Hematopoietic multipotent progenitor cell treated with erythropoietin and hydrocortisone succinate and interleukin-3 and kit ligand, for 6 days (in vitro differentiated cells): ENCODE measurements at regions not wholly inside any gene's neighbourhood (a gene's known extent, or its start where the extent isn't known, plus 50 kb on each side); places are given as distances from the start of the nearest gene placed in this dataset.
"Not testable (repeated sequence)": the region's sequence is repeated elsewhere in the genome, so short reads cannot be mapped to it uniquely, and the experiment has no call there.

Experiments
- DNase-seq: peaks from one replicate; pipeline ENCODE4 v3.0.0-alpha.2; 2015

DNA sequence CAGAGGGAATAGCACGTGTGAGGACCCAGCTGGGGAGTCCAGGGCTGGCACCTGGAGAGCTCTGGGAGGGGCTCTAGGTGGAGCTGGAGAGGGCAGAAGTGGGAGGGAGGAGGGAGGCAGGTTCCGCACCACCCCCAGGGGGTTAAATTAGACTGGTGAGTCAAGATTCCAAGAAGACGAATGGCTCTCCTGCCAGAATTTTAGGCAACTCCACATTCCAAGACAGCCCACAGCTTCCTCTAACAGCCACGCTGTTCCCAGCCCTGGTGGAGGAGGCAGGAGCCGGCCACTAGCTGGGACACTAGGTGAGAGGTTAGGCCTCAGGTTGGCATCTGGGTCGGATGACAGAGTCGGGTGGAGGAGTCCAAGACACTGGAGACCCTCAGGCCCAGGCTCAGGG is 60.2 kb downstream of the TFAP2C start:
- no peak for DNase-seq

DNA sequence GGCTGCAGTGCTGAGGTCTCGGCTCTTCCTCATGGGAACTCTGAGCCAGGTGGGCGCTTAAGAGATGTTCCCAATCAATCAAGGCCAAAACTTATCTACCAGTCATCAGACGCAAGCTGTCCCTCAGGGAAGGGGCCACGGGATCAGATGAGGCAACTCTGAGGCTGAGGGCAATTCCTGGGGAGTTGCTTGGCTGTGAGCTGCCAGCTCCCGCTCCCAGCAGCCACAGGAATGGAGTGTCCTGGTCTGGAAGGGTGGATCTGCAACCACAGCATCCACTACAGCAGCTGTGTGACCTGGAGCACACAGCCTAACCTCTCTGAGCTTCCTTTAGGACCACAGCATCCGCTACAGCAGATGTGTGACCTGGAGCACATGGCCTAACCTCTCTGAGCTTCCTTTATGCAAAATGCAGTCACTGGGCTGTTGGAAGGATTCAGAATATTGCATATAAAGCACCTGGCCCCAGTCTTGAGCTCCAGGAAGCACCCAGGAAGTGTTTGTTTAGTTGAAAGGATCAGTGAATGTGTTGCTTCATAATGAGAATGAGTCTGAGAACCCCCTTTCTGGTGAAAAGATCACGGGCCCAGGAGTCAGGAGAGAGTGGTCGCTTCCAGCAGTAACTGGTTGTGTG is 60.9 kb downstream of the TFAP2C start:
- no peak for DNase-seq

DNA sequence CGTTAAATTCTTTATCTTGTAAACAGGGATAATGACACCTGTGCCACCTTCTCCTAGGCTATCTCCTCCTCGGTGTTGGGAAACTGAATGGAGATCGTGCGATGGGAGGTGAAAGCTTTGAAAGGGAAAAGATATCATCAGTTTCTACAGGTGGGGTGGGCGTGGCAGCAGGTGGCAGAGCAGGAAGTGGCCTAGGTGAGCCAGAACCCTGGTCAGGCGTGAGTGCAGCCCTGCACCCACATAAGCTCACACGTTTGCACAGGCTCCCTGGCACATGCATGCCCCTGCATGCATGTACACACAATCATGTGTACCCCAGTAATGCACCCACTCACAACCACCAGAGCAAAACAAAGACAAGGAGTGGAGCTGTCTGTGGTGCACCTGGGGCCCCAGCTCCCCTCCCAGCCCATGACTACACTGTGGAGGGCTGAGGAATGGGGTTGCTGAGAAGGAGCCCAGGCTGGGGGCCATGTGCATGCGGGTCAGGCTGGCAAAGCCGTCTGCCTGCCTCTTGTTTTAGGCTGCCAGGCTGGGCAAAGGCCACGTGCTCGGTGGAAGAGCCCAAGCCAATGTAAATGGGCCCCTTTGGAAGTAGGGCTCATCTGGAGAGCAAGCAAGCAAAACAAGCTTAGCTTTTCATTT is 61.5 kb downstream of the TFAP2C start:
- DNase-seq: no peak

DNA sequence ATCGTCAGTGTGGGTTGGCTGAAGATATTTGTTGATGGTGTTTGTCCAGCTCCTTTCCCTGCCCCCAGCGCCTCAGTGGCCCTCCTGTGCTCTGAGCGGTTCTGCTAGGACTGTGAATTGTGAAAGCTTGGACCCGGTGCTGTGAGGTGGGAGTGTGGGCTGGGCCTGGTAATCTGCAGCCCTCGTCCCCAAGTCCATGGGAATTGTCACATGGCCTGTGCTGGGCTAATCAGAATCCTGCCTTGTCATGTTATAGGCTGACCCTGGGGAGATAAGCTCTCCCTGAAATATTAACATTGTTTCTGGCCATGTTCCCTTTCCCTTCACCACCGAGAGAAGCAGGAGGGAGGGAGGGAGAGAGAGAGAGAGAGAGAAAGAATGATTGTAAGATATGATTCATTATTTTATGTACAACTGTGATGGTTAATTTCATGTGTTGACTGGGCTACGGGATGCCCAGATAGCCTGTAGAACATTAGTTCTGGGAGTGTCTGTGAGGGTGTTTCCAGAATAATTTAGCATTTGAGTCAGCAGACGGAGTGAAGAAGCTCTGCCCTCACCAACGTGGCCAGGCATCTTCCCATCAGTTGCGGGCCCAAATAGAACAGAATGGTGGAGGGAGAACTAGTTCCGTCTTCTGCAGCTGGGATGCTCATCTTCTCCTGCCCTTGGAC is 62.4 kb downstream of the TFAP2C start:
- no peak for DNase-seq

DNA sequence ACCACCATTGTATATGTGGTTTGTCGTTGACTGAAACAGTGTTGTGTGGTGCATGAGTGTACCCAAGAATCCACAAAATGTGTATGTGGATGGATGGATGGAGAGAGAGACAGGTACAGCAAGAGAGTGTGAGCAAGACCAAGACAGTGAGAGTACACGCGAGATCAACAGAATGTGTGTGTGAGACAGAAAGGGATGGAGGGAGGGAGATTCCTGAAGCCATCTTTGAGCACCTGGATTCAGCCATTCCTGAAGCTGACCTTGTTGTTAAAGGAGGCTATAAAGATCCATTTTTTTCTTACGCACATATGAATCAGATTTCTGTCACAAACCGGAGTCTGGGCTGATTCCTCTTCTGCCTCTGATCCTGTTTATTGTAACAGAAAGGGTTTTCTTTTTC is 64.1 kb downstream of the TFAP2C start:
- no peak for DNase-seq

DNA sequence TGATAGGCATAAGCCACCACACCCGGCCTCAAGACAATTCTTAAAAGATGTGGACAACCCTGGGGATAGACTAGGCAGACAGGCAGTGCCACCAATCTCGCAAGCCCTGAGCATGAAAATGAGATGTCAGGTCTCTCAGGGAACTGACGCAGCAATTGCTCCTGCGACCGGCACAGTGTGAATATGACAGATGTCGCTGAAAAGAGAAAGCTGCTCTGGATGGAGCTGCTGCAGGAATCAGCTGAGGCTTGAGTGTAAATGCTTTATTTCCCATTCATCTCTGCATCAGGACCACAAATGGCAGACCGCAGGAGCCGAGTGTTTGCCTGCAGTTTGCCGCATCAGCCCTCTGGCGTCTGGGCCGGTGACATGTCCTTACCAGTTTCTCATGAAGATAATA is 68.4 kb downstream of the TFAP2C start:
- no peak for DNase-seq

DNA sequence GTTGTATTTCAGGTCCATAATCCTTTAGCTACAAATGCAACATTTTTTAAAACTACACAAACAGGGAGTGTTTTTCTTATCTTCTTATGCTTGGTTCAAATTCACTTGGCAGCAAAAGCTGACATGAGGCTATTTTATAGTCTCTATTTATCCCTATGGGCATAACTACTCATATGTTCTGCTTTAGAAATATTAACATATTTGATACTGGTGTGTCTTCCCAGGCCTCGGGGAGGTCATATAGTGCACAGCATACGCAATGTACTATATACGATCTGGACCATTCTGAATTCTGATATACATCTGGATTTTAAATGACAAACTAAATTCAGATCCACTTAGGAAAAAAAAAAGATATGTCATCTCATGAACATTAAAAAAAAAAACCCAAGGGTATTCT is 69.2 kb downstream of the TFAP2C start:
- DNase-seq: no peak

DNA sequence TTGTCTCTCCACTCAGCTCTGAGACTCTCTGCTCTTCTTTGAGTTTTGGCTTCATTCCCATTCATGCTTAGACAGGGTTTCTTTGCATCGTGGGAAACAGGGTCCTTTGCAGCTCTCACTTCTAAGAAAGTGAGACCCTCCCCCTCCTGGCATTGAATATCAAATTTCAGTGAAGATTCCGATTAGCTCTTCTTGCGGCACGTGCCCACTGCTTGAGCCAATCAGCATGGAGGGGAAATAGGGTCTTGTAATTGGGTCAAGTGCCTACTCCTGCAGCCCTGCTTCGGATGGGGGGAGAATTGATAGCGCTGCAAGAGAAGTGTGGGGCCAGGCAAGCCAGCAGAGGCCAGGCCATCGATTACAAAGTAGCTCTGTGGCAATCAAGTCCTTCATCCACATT is 69.6 kb downstream of the TFAP2C start:
- DNase-seq: no peak

DNA sequence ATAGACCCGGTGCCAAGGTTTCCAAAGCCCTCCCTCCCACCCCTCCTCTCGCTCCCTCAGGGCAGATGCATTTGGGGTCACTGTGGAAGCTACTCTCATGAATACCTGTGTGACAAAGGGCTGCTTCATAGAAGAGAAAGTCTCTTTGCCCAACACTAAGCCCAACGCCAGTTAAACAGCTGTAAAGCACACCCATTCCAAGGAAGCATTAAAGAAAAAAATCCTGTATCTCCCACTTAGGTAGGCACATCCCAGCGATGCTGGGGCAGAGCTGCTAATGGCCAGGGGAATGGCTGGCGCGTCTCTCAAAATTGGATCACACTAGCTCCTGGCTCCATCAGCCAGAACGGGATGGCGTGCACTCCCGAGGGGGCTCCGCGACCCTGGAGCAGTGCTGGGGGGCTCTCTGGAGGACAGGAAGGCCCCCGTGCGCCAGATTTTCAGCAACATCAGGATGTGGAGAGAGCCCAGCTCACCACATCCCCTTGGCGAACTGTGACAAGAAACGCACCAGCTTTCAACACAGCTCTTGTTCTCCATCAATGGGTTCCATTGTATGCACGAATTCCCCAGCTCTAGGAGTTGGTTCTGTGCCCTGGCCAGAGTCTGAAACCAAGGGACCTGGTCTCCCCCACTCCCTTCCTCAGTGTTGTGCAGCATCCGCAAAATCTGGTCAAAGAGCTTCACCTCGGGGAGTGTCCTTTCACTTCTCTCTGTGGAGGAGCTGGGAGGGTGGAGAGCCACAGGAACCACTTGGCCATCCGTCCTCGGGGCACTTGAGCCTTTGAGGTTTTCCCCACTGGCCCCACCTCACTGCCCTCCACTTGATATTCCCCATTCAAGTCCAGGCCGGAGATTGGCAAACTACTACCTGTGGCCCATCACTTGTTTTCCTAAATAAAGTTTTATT is 74.1 kb downstream of the TFAP2C start:
- no peak for DNase-seq

DNA sequence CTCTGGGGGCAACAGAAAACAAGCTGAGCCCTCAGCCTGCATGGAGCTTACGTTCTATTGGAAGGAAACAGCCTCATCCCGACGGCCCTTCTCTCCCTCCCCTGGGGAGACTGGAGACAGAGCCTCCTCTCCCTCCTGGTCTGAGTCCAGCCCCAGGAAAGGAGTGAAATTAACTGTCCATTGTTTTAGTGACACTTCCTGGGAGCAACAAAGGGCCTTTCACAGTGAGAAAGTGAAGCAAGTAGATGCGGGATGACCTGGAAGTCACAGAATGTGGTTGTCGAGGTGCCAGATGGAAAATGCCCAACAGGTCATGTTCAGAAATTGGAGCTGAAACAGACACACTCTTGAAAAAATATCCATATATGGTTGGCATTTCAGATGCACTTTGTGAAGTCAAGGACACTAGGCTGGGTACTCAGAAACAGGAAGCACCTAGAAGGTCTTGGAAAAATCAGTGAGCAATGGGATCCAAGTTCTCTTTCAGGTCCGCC is 77.8 kb downstream of the TFAP2C start:
- DNase-seq: no peak

DNA sequence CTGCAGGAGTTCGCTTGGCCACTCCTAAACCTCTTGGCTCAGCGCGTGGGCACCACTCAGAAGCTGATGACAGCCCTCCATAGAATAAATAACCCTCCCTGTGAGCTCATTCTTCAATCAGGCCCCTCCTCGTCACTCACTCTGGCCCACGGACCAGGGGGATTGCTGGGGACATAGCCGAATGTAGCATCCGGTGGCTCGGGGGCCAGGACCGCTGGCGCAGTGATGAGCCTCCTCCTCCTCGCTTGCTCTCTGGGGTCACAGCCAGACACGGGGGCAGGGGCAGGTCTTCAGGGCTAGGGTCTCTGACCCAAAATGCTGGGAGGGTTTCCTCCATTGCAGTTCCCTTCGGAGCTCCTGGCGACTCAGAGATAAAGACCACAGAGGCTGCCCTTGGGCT is 79.9 kb downstream of the TFAP2C start:
- DNase-seq: no peak

DNA sequence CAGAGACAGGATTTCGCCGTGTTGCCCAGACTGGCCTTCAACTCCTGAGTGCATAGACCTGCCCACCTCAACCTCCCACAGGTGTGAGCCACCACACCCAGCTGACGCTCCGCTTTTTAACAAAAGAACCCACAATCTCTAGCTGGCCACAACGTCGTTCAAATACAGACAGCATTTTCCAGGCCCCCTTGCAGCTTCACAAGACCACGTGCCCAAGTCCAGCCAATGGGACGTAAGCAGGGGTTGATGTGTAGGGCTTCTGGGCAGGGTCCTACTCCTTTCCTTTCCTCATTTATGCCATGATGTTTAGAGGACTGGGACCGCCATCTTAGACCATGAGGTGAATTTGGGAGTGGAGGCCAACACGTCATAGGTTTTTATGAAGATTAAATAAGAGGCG is 81.0 kb downstream of the TFAP2C start:
- no peak for DNase-seq

DNA sequence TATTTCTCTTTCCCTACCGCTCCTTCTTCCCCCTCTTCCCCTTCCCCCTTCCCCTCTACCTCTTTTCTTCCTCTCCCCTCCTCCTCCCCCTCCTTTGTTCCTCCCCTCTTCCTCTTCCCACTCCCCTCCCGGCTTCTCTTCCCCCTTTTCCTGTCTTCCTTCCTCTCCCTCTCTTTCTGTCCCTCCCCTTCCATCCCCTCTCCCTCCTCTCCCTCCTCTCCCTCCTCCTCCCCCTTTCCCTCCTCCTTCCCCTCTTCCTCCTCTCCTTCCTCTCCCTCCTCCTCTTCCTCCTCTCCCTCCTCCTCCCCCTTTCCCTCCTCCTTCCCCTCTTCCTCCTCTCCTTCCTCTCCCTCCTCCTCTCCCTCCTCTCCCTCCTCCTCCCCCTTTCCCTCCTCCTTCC is 81.5 kb downstream of the TFAP2C start:
- not testable (repeated sequence) for DNase-seq

DNA sequence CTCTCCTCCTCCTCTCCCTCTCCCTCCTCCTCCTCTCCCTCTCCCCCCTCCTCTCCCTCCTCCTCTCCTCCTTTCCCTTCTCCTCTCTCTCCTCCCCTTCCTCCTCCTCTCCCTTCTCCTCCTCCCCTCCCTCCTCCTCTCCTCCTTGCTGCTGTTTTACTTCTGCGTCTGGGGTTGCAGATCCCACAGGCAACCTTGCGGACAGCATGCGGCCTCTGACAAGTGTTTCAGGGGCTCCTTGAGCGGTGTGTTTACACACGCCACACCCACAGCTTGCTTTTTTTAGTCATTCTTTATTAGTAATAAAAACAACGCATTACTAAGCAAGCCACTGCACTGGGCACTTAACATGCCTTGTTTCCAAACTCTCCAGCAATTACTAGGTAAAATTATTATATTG is 81.9 kb downstream of the TFAP2C start:
- no peak for DNase-seq

DNA sequence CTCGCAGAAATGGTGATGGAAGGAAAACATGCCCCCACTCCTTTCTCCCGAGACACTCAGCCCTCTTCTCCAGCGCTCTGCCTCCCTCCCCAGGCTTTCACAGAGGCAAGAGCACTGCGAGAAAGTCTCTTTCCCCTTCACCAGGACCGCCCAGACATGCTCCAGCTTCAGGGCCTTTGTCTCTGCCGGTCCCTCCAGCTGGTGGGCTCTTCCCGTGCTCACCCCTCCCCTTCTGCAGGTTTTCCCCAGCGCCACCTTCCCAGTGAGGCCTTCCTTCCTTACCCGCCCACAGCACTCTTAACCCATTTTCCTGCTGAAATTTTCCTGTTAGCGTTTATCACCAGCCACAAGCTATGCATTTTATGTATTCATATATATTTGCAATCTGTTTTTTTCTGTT is 86.2 kb downstream of the TFAP2C start:
- DNase-seq: no peak

DNA sequence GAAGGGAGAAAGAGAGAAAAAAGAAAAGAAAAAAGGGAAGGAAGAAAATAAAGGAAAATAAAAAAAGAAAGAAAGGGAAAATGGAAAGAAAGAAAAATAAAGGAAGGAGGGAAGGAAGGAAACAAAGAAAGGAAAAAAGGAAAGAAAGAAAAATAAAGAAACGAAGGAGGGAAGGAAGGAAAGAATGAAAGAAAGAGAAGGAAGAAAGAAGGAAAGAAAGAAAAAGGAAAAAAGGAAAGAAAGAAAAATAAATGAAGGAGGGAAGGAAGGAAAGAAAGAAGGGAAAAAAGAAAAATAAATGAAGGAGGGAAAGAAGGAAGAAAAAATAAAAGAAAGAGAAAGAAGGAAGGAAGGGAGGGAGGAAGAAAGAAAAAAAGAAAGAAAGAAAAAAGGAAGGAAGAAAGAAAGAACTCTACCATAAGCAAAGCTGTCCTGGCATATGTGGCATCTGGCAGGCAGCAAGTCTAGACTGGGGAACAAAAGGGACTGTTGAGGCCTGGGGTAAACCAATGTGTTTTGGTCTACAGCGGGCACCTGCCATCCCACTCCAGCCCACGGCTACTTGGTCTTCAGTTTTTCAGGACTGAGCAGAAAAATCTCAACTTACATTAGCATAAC is 86.9 kb downstream of the TFAP2C start:
- no peak for DNase-seq

DNA sequence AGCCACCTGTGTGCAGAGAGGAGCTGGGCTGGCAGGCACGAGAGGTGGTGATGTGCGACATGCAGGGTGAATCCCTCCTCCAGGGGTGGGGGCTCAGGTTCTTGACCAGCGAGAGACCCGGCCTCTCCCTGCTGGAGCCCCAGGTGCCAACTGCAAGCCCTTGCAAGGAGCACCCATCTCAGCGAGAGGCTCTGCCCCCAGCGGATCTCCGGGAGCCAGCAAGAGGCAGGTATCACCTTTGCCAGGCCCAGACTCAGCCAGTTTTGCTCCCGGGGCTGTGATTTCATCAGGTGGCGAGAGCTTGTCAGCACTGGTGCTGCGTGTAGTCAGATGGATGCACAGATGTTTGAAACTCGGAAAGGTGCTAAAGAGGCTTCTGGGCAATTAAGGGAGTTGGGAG is 87.7 kb downstream of the TFAP2C start:
- no peak for DNase-seq

DNA sequence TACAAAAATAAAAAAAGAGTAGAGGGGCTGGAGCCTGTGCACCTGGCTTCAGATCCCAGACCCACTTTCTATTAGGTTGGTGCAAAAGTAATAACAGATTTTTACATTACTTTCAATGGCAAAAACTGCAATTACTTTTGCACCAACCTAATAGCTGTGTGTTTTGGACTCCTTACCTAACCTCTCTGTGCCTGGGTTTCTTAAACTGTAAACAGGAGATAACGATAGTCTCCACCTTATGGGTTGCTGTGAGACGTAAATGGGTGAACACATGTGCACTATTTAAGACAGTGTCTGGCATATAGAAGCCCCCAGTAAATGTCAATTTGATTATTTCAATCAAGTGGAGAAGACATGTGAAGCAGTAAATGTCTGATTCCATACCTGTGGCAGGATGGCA is 89.7 kb downstream of the TFAP2C start:
- DNase-seq: no peak

DNA sequence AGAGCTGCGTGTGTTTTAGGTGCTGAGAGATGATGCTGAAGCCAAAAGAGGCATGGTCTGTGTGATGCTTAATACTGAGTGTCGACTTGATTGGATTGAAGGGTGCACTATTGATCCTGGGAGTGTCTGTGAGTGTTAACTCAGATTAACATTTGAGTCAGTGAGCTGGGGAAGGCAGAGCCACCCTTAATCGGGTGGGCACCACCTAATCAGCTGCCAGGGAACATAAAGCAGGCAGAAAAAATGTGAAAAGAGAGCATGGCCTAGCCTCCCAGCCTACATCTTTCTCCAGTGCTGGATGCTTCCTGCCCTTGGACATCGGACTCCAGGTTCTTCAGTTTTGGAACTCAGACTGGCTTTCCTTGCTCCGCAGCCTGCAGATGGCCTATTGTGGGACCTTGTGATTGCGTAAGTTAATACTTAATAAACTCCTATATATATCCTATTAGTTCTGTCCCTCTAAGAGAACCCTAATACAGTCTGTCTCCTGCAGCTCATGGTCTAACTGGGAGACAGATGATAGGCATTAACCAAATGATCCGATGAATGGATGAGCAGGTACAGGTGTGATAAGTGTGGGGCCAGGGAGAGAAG is 91.6 kb downstream of the TFAP2C start:
- DNase-seq: no peak

DNA sequence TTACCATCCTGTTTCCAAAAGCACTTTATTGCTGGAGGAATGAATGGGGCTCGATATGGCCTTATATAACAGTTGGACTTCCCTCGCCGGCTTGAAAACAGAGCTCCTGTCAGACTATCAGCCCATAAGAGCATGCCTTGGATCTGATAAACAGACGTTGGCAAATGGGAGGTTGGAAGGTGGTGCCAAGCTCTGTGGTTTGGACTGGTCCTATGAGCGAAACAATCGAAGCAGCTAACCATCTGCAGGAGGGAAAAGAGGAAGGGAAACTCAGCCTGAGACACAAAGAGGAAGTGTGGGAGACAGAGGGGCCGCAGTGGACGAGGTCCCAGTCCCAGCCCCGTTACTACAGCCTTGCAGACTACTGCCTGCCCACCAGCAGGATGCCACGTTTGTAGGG is 92.9 kb downstream of the TFAP2C start:
- peak; percentile 55 for DNase-seq

DNA sequence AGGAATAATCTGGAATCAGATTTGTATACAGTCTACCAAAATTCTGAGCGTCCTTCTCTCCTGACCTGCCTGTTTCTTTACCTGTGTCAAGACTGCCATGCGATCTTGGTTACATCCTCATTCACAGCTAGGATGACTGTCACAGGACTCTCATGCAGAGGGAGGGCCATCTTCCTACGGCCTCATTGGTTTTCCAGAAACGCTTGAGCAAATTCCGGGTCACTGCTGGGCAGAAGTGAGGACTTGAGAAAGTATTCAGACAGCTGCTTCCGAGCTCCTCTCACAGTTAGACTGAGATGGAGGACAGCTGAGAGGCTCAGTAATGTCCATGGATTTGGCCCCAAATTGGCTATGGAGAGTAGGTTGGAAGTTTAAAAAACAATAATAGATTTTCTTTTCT is 94.2 kb downstream of the TFAP2C start:
- DNase-seq: no peak

DNA sequence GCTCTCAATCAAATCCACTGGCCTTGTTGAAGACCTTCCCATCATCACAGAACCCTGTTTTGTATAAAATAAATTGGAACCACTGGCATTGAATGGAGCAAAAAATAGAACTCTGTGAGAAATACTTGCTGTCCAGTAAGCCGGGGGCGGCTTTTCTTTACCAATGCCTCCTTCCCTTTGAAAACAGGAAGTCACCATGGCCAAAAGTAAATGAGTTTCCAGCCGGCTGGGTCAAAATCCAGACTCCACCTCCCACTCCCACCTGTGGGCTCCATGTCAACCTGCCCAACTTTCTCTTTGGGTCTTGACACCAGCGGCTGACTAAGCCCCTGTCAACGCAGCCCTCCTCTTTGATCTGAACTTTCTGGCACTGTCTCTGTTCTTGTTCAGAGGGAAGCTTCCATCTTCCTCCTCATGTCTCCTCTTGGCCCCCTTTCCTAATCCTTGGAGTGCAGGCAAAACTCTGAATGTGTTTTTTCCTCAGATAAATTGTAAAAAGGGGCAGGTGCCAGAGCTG is 95.2 kb downstream of the TFAP2C start:
- DNase-seq: no peak
